Fibroblast of mammary gland (primary cell): ENCODE measurements at regions not wholly inside any gene's neighbourhood (a gene's known extent, or its start where the extent isn't known, plus 50 kb on each side); places are given as distances from the start of the nearest gene placed in this dataset.

Source experiments
- DNase-seq: peaks from one replicate; pipeline ENCODE4 v3.0.0-alpha.2; 2010; ENCODE audit warnings: low read depth
- H3K4me3 ChIP-seq: 2 replicates; pipeline ENCODE4 v1.5.1; 2011; ENCODE audit warnings: low read depth, mild to moderate bottlenecking, low read length, moderate library complexity; ENCODE audit not compliant: control insufficient read depth
- TF ChIP-seq, protein P1 (sequence below): conservative IDR thresholded peaks from 2 replicates; pipeline ENCODE4 v1.5.1; 2011; ENCODE audit warnings: low read depth, low read length, inconsistent platforms; ENCODE audit not compliant: control insufficient read depth, insufficient read depth

DNA sequence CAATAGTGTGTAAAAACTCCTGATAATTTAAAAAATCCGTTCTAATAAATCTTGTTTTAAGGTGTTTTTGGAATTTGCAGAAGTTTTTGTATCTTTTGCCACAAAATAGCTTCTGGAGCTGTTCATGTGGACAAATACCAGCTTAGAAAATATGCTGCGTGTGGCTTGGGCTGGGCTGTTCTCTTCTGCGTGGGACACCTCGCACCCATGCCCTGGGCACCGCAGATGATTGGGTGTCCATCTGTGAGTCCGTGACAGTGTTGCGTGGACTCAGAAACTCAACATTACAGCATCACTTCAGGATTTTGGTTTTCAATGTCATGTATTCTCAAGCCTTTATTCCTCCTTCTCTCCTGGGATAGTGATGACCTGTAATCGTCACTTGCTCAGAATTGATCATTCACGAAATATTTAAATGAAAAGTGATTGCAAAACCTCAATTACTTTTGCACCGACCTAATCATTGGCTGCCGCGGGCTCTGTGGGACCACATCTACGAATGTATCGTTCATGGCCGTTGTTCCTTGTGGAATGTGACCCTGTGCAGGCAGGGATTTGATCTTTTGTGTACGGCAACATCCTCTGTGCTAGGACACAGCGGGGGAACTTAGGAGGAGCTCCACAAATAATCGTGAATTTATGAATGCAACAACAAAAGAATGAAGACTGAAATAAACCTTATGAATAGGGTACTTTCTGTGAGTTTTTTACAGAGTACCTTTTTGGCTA, 210.3 kb upstream of the FOXF1 start:
- TF ChIP-seq, protein P1, sequence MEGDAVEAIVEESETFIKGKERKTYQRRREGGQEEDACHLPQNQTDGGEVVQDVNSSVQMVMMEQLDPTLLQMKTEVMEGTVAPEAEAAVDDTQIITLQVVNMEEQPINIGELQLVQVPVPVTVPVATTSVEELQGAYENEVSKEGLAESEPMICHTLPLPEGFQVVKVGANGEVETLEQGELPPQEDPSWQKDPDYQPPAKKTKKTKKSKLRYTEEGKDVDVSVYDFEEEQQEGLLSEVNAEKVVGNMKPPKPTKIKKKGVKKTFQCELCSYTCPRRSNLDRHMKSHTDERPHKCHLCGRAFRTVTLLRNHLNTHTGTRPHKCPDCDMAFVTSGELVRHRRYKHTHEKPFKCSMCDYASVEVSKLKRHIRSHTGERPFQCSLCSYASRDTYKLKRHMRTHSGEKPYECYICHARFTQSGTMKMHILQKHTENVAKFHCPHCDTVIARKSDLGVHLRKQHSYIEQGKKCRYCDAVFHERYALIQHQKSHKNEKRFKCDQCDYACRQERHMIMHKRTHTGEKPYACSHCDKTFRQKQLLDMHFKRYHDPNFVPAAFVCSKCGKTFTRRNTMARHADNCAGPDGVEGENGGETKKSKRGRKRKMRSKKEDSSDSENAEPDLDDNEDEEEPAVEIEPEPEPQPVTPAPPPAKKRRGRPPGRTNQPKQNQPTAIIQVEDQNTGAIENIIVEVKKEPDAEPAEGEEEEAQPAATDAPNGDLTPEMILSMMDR = no peak
- H3K4me3 ChIP-seq = no peak overlapping the region
- DNase-seq = no peak

DNA sequence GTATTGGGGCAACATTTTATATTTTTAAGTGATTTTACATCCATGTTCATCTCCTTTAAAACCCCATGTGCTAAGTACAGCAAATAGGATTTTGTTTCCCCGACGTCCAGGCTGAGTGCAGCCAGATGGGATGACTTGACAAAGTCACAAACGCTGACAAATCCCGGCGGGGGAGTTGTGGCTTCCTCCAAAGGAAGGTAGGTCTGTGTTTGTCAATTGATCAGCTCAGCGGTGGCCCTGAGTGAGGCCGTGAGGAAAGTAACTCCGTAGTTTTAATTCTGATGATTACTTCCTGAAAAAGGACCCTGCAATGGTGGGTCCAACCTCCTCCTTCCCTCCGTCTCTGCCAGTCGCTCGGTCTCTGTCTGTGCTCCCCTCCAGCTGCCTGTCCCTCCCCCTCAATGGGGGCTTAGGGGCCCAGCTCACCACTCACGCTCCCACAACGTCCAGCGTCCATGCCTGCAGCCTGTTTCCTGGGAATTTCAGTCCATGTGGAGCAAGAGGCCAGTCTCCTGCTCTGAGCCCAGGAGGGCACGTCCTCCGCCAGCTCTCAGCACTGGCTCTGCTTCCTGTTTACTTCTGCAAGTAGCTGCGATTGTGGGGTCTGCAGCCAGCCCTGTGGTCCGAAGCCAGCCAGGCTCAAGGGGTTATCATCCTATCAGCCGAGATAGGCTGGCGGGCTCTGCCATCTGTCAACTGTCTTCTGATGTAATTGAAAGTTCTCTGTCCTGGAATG, 209.4 kb upstream of the FOXF1 start:
- peak; percentile 23 for DNase-seq
- TF ChIP-seq, protein P1 = no peak
- no peak overlapping the region for H3K4me3 ChIP-seq

DNA sequence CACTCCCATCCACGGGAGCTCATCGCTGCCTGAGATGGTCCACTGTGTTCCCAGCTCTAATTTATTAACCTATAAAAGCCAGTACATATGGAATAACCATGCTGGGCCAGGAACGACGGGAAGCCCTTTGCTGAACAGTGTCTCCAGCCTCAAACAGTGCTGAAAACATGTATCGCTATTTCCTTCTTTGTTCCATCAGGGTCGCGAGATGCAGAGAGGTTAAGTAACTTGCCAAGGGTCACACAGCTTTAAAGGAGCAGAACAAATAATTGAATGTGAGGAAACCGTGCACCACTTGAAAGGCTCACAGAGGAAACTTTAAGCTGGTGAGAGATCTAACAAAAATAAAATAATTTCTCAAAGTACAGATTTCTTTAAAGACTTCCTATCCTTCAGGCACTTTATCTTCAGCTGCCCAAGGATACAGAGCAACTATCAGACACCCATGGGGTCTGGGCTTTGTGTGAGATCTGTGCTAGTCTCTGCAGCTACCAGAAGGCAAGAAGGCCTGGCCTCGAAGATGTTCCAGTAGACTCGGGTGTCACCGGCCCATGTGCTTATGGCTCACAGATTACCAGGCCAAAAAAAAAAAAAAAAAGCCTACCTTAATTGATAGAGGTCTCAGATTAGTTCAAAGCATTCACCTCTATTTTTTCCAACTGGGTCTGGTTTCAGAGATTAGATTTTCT, 207.8 kb upstream of the FOXF1 start:
- no peak overlapping the region for H3K4me3 ChIP-seq
- TF ChIP-seq, protein P1 = no peak
- DNase-seq = no peak

DNA sequence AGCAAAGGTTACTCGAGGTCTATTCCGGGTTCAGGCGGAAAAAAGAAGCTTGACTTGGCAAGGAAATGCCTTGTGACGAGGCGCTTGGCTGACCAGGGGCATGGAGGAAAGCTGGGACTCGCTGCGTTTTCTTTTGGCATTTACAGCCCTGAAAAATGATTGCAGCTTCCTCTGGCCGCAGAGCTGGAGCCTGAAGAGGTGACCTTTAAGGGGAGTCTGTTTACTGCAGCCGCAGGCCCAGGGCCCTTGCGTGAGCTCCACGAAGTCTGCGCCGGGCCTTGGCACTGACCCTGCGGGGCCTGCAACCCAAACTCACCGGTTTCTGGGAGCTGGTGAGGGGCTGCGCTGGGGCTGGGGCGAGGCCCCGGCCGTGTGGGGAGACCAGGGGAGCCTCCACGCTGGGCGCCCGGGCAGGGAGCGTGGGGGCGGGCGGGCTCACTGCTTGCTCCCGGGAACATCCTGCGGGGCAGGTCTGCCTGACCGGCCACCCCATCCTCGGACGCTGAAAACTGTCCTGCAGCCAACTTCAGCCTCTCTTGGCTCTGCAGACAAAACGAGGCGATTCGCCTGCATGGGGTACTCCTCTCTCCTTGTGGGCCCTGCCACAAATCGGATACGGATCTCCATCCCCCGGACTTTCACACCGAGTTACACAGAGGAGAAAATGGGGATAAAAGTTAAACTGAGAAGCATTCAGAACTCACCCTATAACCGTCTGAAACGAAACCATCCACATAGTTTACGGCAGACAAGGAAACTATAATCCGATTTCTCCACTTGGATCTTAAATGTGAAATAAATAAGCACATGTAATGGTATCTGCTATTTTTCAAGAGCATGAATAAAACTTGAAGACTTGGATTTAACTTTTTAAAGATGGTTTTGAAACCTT, 206.3 kb upstream of the FOXF1 start:
- H3K4me3 ChIP-seq = no peak overlapping the region
- DNase-seq = peak; percentile 8
- TF ChIP-seq, protein P1 = no peak

DNA sequence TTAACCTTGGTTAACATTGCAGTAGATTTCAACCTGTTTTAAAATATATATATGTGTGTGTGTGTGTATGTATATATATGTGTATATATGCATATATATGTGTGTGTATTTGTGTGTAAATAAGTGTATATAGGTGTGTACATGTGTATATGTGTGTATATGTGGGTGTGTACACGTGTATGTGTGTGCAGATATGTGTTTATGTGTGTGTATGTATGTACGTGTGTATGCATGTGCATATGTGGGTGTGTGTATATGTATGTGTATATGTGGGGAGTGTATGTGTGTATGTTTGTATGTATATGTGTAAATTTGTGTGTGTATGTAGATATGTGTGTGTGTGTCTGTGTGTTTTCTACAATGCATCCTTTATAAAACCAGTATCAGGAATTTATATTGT, 205.5 kb upstream of the FOXF1 start:
- no peak overlapping the region for H3K4me3 ChIP-seq
- TF ChIP-seq, protein P1 = no peak
- DNase-seq = no peak

DNA sequence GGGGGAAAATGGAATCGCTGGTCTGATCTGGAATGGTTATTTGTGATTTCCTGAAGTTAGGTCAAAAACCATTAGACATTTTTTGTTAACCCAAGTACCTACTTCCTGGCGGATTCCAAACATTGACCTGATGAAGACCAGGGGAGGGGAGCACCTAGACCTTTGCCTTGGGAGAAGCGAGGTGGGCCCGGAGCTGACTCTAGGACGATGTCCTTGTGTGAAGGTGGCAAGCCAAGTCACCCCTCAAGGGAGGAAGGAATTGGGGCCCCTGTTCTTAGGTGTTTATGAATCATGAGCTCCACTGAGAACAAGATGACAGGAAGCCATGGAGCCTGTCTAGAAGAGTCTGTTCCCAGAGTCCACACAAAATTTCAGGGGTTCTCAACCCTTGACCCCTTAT, 204.9 kb upstream of the FOXF1 start:
- TF ChIP-seq, protein P1 = no peak
- H3K4me3 ChIP-seq = no peak overlapping the region
- DNase-seq = no peak
